Upper lobe of left lung (tissue), 6 donors: ENCODE measurements at regions not wholly inside any gene's neighbourhood (a gene's known extent, or its start where the extent isn't known, plus 50 kb on each side); places are given as distances from the start of the nearest gene placed in this dataset.

Source experiments
- ATAC-seq, 2 donors: fragments of 200-7000 bp; cut with Tn5 transposase; one replicate each; pipeline ENCODE4 v1.9.1; 2022; ENCODE audit warnings: mild to moderate bottlenecking in 2 of 2, moderate library complexity in 2 of 2; ENCODE audit not compliant: low FRiP score in 2 of 2
- DNase-seq, 2 donors: peaks; one replicate each; pipeline ENCODE4 v3.0.0-alpha.2; 2019 to 2020
- H3K27ac ChIP-seq, 4 donors: fragments of 200-600 bp; sonication (generic); one replicate each; pipeline ENCODE4 v1.5.1; 2016 to 2019
- H3K27me3 ChIP-seq, 4 donors: fragments of 200-600 bp; sonication (generic); one replicate each; pipeline ENCODE4 v1.5.1; 2017 to 2019
- H3K36me3 ChIP-seq, 4 donors: fragments of 200-600 bp; sonication (generic); one replicate each; pipeline ENCODE4 v1.5.1; 2016 to 2019
- H3K4me1 ChIP-seq, 4 donors: fragments of 200-600 bp; sonication (generic); one replicate each; pipeline ENCODE4 v1.5.1; 2018 to 2019
- H3K4me3 ChIP-seq, 4 donors: fragments of 200-600 bp; sonication (generic); one replicate each; pipeline ENCODE4 v1.5.1; 2017 to 2019; ENCODE audit warnings: mild to moderate bottlenecking in 2 of 4, moderate library complexity in 1 of 4
- H3K9me3 ChIP-seq, 4 donors: fragments of 200-600 bp; sonication (generic); one replicate each; pipeline ENCODE4 v1.5.1; 2018 to 2019
- EP300 ChIP-seq, 4 donors: sonication (generic); formaldehyde crosslinking; IDR thresholded peaks; one replicate each; pipeline ENCODE4 v1.5.1; 2017; ENCODE audit warnings: antibody characterized with exemption in 4 of 4, control low read depth in 2 of 4
- POLR2A ChIP-seq, 4 donors: fragments of 450-650 bp; IDR thresholded peaks; one replicate each; pipeline ENCODE4 v1.5.1; 2016 to 2017; ENCODE audit warnings: antibody characterized with exemption in 4 of 4, mild to moderate bottlenecking in 2 of 4
- POLR2AphosphoS5 ChIP-seq, 2 donors: sonication (generic); formaldehyde crosslinking; IDR thresholded peaks; one replicate each; pipeline ENCODE4 v1.5.1; 2017; ENCODE audit warnings: antibody characterized with exemption in 2 of 2
- WGBS, 2 donors: methylation state at CpG; one replicate each; pipeline ENCODE4 v1.1.5; 2017 to 2018; 5-methylcytosine and 5-hydroxymethylcytosine counted together
- TF ChIP-seq, protein P1 (sequence below), 6 experiments: fragments of 450-650 bp in 4 of 6; fragments of 200-600 bp in 2 of 6; sonication (generic) in 2 of 6; IDR thresholded peaks; one replicate each; pipeline ENCODE4 v1.5.1; 2016 to 2019; ENCODE audit warnings: antibody characterized with exemption in 6 of 6
- donor health status: DM: no; HTN: no; CAD: no; lungs with moderate emphysema.
- donor health status: DM: no; HTN: yes; CAD: no; lungs with severe emphysema.

DNA sequence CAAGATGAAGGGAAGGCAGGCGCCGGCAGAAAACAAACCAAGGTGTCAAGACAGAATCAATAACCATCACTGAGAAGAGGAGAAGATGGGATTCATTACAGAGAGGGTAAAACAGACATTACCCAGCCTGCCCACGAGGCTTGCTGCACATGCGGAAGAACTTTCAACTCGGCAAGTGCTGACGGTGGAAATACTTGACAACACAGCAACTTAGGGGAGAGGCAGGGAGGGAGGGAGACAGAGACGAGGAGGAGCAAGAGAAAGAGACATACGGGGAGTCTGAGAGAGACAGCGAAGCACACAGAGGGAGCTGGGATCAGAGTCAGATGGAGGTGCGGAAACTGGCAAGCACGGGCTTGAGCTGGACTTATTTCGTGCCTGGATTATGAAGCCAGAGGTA lies 129.3 kb upstream of the NECTIN1 start:
- Histone ChIP-seq H3K4me1 (no peaks in the 10 kb centered on the region), H3K4me3 (no peak overlapping the region), H3K9me3 (no peaks in the 10 kb centered on the region), H3K27ac (no peak overlapping the region), H3K27me3 (no peaks in the 10 kb centered on the region), H3K36me3 (no peaks in the 10 kb centered on the region)
- TF ChIP-seq POLR2AphosphoS5 (IDR thresholded peaks at IDR 0.05): no peak
- TF ChIP-seq, protein P1, sequence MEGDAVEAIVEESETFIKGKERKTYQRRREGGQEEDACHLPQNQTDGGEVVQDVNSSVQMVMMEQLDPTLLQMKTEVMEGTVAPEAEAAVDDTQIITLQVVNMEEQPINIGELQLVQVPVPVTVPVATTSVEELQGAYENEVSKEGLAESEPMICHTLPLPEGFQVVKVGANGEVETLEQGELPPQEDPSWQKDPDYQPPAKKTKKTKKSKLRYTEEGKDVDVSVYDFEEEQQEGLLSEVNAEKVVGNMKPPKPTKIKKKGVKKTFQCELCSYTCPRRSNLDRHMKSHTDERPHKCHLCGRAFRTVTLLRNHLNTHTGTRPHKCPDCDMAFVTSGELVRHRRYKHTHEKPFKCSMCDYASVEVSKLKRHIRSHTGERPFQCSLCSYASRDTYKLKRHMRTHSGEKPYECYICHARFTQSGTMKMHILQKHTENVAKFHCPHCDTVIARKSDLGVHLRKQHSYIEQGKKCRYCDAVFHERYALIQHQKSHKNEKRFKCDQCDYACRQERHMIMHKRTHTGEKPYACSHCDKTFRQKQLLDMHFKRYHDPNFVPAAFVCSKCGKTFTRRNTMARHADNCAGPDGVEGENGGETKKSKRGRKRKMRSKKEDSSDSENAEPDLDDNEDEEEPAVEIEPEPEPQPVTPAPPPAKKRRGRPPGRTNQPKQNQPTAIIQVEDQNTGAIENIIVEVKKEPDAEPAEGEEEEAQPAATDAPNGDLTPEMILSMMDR (IDR thresholded peaks at IDR 0.05): no peak
- TF ChIP-seq POLR2A (IDR thresholded peaks at IDR 0.05): no peak
- no peak for TF ChIP-seq EP300 (IDR thresholded peaks at IDR 0.05)
- ATAC-seq: no peak
- DNase-seq: no peak
- 48 to 49% methylated on average over 12 of the region's 12 CpGs for WGBS, 2 donors

DNA sequence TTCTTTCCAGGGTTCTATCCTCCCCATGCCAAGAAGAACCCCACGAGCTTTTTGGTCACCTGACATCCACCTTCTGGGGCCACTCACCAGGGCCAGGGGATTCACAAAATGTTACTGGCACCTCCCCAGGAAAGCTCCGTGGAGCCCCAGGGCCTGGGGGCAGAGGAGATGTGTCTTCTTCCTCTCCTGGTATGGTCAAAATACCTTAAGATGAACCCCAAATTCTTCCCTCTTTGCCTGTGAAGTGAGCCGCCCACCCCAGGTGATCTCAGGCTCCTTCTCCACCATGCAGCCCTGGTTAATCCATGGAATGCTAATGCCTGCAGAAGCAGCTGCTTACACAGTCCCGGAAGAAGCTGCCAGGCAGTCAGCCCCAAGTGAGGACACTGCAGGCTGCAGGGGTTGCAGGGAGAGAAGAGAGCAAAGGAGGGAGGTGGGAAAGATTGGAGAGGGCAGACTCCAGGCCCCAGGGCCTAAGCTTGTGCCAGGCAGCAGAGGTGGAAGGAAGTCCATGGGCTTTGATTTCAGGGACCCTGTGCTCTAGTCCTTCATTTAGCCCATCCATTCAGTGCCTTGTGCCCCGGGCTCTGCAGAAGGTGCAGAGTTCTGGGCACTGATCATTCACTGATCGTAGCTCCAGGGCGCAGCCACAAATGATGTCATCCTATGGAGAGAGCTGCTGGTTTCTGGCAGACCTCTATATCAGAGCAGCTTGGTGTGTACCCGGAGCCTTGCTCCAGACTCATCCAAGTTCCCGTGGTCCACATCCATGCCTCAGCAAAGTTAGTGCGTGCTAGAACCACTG lies 127.9 kb upstream of the NECTIN1 start:
- Histone ChIP-seq H3K27me3 (no peaks in the 10 kb centered on the region), H3K4me1 (no peaks in the 10 kb centered on the region), H3K9me3 (no peaks in the 10 kb centered on the region), H3K27ac (no peak overlapping the region), H3K36me3 (no peaks in the 10 kb centered on the region), H3K4me3 (no peak overlapping the region)
- no peak for DNase-seq
- TF ChIP-seq POLR2A (IDR thresholded peaks at IDR 0.05) (no peak), EP300 (IDR thresholded peaks at IDR 0.05) (no peak), POLR2AphosphoS5 (IDR thresholded peaks at IDR 0.05) (no peak)
- TF ChIP-seq, protein P1 (IDR thresholded peaks at IDR 0.05): no peak
- ATAC-seq: no peak
- WGBS, 2 donors: 70 to 77% methylated on average over 3 to 10 of the region's 10 CpGs

DNA sequence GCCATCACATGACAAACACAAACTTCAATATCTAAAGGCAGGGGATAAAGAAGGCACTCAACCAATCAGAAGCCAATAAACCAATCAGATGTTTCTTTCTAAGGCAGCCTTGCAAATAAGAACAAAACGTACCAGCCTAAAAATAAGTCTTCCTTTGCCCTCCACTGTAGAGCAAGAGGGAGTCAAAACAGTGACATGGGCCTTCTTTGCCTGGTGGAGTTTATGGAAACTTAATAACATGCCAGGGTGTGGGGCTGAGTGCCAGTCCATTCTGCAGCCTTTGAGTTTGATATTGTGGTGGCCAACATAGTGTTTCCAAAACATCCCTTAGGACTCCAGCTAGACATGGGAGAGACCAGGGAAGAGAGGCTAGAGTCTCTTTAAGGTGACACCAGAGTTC lies 126.1 kb upstream of the NECTIN1 start:
- H3K27ac ChIP-seq: no peak overlapping the region
- H3K4me3 ChIP-seq: no peak overlapping the region
- DNase-seq (no peak), ATAC-seq (no peak)
- no peaks in the 10 kb centered on the region for H3K36me3 ChIP-seq
- H3K4me1 ChIP-seq: no peaks in the 10 kb centered on the region
- TF ChIP-seq, protein P1 (IDR thresholded peaks at IDR 0.05): no peak
- no peak for TF ChIP-seq POLR2A (IDR thresholded peaks at IDR 0.05)
- TF ChIP-seq POLR2AphosphoS5 (IDR thresholded peaks at IDR 0.05): no peak
- no peak for TF ChIP-seq EP300 (IDR thresholded peaks at IDR 0.05)
- 42 to 56% methylated on average over 1 of the region's 1 CpG for WGBS, 2 donors
- H3K27me3 ChIP-seq: no peaks in the 10 kb centered on the region
- H3K9me3 ChIP-seq: no peaks in the 10 kb centered on the region

- Histone ChIP-seq H3K27ac (no peak overlapping the region), H3K36me3 (no peaks in the 10 kb centered on the region), H3K4me1 (no peaks in the 10 kb centered on the region), H3K9me3 (no peaks in the 10 kb centered on the region), H3K27me3 (no peaks in the 10 kb centered on the region), H3K4me3 (no peak overlapping the region)
- DNase-seq: no peak
- TF ChIP-seq, protein P1 (IDR thresholded peaks at IDR 0.05): no peak
- TF ChIP-seq POLR2A (IDR thresholded peaks at IDR 0.05): no peak
- TF ChIP-seq EP300 (IDR thresholded peaks at IDR 0.05): no peak
- no peak for TF ChIP-seq POLR2AphosphoS5 (IDR thresholded peaks at IDR 0.05)
- WGBS, 2 donors: 64 to 85% methylated on average over 6 to 7 of the region's 7 CpGs
- no peak for ATAC-seq
These were observed 125.5 kb upstream of the NECTIN1 start for GRCh38 chr11:119854521-119854920.
